ENCODE measurements at regions not wholly inside any gene's neighbourhood (a gene's known extent, or its start where the extent isn't known, plus 50 kb on each side); places are given as distances from the start of the nearest gene placed in this dataset.
"Not testable (repeated sequence)": the region's sequence is repeated elsewhere in the genome, so short reads cannot be mapped to it uniquely, and the experiment has no call there.

DNA sequence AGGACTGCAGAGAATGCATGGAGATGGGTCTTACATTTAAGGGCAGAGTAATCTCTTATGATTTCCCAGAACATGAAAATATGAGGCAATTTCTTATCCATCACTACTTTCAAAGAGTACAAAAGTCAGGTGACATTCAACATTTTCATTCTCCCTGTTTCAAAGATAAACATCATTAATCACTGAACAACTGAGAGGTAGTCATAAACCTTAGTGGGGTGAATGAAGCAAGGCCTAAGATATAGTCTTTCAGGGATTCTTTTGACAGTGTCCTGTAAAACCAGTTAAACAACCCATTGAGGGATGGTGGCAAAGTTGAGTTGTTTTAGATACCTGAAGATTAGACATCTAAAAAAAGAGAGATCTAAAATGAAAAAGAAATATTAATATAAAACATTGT, 271.6 kb upstream of the CBLB start:
- no peaks in the 10 kb centered on the region for H4K20me1 ChIP-seq
- H3K4me1 ChIP-seq, result no peaks in the 10 kb centered on the region
- no peaks in the 10 kb centered on the region for H3K27me3 ChIP-seq
- no peak overlapping the region for H3K4me3 ChIP-seq
- no peak overlapping the region for H3K9ac ChIP-seq
- no peaks in the 10 kb centered on the region for H3K36me3 ChIP-seq
- H3K27ac ChIP-seq, result no peak overlapping the region
- H3K9me3 ChIP-seq, result peaks cover 8% of the 10 kb centered on the region
- H3K4me2 ChIP-seq, result no peak overlapping the region
- TF ChIP-seq Cebpa-rat (IDR thresholded peaks at IDR 0.05), result no peak

DNA sequence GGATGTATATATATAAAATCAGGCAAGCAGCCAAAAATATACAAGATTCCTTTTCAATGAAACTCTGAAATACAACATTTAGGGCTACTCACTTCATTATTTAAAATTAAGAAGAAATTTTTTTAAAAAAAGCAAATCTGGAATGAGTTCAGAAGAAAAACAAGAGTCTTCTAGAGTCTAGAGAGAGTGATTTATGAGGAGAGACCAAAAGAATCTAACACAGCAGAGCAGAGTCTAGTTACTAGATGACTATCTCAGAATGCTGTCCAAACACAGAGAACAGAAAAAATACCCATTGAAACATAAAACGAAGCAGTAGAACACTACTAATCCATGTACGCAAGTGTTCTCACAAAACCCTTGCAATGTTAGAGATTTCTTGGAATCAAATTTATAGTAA, 275.2 kb upstream of the CBLB start:
- Histone ChIP-seq H3K9me3 (peaks cover 12% of the 10 kb centered on the region), H3K4me3 (no peak overlapping the region)

DNA sequence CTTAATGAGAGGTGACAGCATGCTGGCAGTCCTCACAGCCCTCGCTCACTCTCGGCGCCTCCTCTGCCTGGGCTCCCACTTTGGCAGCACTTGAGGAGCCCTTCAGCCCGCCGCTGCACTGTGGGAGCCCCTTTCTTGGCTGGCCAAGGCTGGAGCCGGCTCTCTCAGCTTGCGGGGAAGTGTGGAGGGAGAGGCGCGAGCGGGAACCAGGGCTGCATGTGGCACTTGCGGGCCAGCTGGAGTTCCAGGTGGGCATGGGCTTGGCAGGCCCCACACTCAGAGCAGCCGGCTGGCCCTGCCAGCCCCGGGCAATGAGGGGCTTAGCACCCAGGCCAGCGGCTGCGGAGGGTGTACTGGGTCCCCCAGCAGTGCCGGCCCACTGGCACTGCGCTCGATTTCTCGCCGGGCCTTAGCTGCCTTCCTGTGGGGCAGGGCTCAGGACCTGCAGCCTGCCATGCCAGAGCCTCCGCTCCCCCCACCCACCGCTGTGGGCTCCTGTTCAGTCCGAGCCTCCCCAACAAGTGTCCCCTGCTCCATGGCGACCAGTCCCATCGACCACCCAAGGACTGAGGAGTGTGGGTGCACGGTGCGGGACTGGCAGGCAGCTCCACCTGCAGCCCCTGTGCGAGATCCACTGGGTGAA, 279.7 kb upstream of the CBLB start:
- not testable (repeated sequence) for H3K9ac ChIP-seq, H3K4me2 ChIP-seq, H3K4me3 ChIP-seq, H4K20me1 ChIP-seq, H3K36me3 ChIP-seq, H3K27ac ChIP-seq, H3K4me1 ChIP-seq, H3K27me3 ChIP-seq
- peaks cover 19% of the 10 kb centered on the region for H3K9me3 ChIP-seq

More for the DNA sequence above, 275.2 kb upstream of the CBLB start:
- Histone ChIP-seq H3K27ac (no peak overlapping the region), H3K4me1 (no peaks in the 10 kb centered on the region), H3K4me2 (no peak overlapping the region), H3K27me3 (no peaks in the 10 kb centered on the region), H4K20me1 (no peaks in the 10 kb centered on the region), H3K36me3 (no peaks in the 10 kb centered on the region), H3K9ac (no peak overlapping the region)
- TF ChIP-seq Cebpa-rat (IDR thresholded peaks at IDR 0.05), result no peak

DNA sequence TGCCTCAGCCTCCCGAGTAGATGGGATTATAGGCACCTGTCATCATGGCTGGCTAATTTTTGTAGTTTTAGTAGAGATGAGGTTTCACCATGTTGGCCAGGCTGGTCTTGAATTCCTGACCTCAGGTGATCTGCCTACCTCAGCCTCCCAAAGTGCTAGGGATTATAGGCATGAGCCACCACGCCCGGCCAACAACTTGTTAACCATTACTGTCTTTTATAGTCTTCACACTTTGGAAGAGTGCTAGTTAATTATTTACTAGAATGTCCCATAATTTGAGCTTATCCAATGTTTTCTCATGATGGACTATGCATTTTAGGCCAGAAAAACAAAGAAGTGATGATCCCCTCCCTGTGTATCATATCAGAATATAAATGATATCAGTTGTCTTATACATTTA, 288.6 kb upstream of the CBLB start:
- Histone ChIP-seq H3K4me1 (no peaks in the 10 kb centered on the region), H4K20me1 (no peaks in the 10 kb centered on the region), H3K36me3 (no peaks in the 10 kb centered on the region), H3K27ac (no peak overlapping the region), H3K4me2 (no peak overlapping the region), H3K9me3 (no peaks in the 10 kb centered on the region), H3K9ac (no peak overlapping the region), H3K27me3 (no peaks in the 10 kb centered on the region), H3K4me3 (no peak overlapping the region)
- no peak for TF ChIP-seq Cebpa-rat (IDR thresholded peaks at IDR 0.05)

DNA sequence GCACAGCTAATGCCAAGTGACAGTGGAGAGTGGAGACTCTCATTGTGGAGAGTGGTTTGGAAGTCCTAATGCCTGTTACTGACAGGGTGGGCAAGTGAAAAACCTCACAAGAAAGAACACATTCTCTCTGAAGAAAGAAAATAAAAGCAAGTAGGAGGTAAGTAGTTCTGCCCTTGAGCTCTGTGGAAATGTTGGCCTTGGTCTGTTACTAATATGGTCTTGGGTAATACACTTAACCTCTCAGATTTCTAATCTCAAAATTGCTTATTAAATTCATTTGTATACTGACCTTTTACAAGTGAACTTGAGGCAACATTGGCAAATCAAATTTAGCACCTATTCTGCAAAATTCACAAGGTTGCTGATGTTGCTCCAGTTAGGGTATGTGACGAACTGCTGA, 291.6 kb upstream of the CBLB start:
- Histone ChIP-seq H3K9me3 (no peaks in the 10 kb centered on the region), H3K36me3 (no peaks in the 10 kb centered on the region), H3K4me2 (no peak overlapping the region), H3K9ac (no peak overlapping the region), H4K20me1 (no peaks in the 10 kb centered on the region), H3K27ac (no peak overlapping the region), H3K27me3 (no peaks in the 10 kb centered on the region), H3K4me1 (no peaks in the 10 kb centered on the region), H3K4me3 (no peak overlapping the region)
- TF ChIP-seq Cebpa-rat (IDR thresholded peaks at IDR 0.05), result no peak

DNA sequence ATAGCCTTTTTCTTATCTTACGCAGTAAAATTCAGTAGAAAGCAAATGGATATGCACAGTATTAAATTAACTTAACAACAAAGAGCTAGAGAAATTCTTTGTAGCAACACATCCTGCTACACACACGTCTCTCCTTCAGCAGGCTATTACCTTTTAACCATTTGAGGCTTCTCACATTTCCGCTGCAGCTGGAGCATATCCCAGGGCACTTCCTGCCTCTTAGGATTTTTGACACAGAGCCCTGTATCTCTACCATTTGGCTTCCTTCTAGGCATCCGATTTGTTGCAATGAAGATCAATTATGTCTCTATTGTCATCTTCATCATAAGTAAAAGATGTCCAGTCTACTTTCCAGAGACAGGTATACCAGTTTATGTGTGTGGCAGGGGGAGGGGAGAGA, 292.4 kb upstream of the CBLB start:
- no peak overlapping the region for H3K4me3 ChIP-seq
- no peaks in the 10 kb centered on the region for H3K4me1 ChIP-seq
- H4K20me1 ChIP-seq, result no peaks in the 10 kb centered on the region
- H3K27me3 ChIP-seq, result no peaks in the 10 kb centered on the region
- no peak for TF ChIP-seq Cebpa-rat (IDR thresholded peaks at IDR 0.05)
- H3K9me3 ChIP-seq, result no peaks in the 10 kb centered on the region
- no peak overlapping the region for H3K4me2 ChIP-seq
- no peak overlapping the region for H3K9ac ChIP-seq
- no peaks in the 10 kb centered on the region for H3K36me3 ChIP-seq
- no peak overlapping the region for H3K27ac ChIP-seq

DNA sequence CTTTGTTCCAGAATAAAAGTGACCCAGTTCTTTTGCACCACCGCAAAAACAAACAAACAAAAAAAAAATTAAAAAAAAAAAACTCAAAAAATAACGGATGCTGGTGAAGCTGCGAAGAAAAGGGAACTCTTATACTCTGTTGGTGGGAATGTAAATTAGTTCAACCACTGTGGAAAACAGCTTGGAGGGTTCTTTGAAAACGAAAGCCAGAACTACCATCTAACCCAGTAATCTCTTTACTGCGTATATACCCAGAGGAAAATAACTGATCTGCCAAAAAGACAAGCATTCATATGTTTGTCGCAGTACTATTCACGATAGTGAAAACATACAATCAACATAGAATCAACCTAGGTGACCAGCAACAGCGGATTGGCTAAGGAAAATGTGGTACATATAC, 298.9 kb upstream of the CBLB start:
- Histone ChIP-seq H3K9me3 (no peaks in the 10 kb centered on the region), H3K4me3 (no peak overlapping the region), H3K4me2 (no peak overlapping the region), H3K36me3 (no peaks in the 10 kb centered on the region), H3K27ac (no peak overlapping the region), H3K9ac (no peak overlapping the region), H4K20me1 (no peaks in the 10 kb centered on the region), H3K4me1 (0 out of 2 replicates have a peak, but pooled peaks cover 4% of the 10 kb centered on the region), H3K27me3 (no peaks in the 10 kb centered on the region)
- TF ChIP-seq Cebpa-rat (IDR thresholded peaks at IDR 0.05), result no peak

DNA sequence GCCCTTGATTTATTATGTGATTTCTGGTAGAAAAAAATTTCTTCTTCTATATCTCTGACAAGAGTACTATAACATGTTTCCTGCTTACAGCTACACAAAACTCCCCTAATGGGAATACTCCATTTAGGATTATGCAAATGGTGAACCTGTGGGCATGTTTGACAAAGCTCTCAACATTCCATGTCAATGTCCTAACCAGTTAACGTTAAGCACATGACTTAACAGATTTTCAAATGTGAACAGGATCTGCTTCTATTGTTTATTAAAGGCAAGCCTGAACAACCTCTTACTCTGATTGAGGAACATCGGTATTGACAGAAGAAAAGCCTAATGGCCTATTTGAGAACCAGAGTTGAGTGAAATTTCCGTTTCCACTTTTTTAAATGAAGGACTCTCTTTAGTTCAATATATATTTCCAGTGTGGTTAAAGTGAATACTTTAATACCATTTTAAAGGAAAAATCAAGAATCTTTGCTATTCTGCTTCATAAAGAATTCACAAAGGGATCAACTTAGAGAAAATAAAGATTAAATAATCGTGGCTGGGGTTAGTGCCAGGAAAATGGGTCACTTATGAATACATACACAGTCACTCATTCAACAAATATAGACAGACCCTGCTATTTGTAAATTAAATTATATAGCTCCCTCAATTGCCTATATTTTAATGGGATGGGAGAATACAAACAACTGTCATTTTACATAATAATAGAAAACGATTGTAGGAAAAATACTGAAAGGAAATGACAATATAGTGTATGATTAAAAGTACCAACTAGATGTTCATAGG, 300.3 kb upstream of the CBLB start:
- H3K9me3 ChIP-seq, result no peaks in the 10 kb centered on the region
- no peak overlapping the region for H3K4me3 ChIP-seq
- H3K4me2 ChIP-seq, result no peak overlapping the region
- no peaks in the 10 kb centered on the region for H4K20me1 ChIP-seq
- H3K36me3 ChIP-seq, result no peaks in the 10 kb centered on the region
- H3K27me3 ChIP-seq, result no peaks in the 10 kb centered on the region
- no peak overlapping the region for H3K9ac ChIP-seq
- TF ChIP-seq Cebpa-rat (IDR thresholded peaks at IDR 0.05), result no peak
- H3K27ac ChIP-seq, result no peak overlapping the region
- 0 out of 2 replicates have a peak, but pooled peaks cover 8% of the 10 kb centered on the region for H3K4me1 ChIP-seq

DNA sequence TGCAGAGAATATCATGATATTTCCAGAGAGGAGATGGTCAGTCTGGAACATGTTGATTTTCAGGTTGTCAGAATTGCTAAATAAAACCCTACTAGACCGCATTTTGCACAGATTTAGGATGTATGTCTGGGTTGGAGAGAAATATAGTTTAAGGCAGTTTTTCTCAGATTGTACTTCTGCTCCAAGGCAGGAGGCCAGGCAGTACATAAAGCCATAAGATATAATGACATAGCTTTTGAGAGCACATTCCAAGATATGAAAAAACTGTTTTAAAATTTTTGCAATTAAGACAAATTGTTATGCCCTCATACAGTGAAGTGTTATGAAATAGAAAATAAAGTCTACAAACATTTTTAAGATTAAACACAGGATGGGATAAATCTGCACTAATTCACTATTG, 301.8 kb upstream of the CBLB start:
- H3K27me3 ChIP-seq, result no peaks in the 10 kb centered on the region
- H3K27ac ChIP-seq, result no peak overlapping the region
- H4K20me1 ChIP-seq, result no peaks in the 10 kb centered on the region
- H3K4me1 ChIP-seq, result peaks cover 8% of the 10 kb centered on the region; the same call in 1 of the 2 replicates
- no peaks in the 10 kb centered on the region for H3K36me3 ChIP-seq
- no peak for TF ChIP-seq Cebpa-rat (IDR thresholded peaks at IDR 0.05)
- no peak overlapping the region for H3K4me2 ChIP-seq
- no peaks in the 10 kb centered on the region for H3K9me3 ChIP-seq
- no peak overlapping the region for H3K9ac ChIP-seq
- no peak overlapping the region for H3K4me3 ChIP-seq

DNA sequence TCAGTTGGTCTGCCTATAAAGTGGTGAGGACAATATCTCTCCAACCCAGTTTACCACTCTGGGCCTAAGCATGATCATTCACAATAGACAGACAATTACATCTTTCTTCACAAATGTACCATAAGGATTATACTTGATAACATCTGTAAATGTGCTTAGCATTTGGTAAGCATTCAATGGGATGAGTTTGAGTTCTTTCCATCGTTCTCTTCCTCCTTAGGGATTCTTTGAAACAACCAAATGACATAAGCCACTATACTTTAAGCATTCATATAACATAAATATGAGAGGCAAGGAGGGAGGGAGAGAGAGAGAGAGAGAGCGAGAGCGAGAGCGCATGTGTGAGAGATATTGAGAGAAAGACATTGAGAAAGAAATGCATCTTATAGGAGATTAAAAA, 303.3 kb upstream of the CBLB start:
- no peak for TF ChIP-seq Cebpa-rat (IDR thresholded peaks at IDR 0.05)
- H3K4me3 ChIP-seq, result no peak overlapping the region
- no peaks in the 10 kb centered on the region for H3K27me3 ChIP-seq
- no peak overlapping the region for H3K4me2 ChIP-seq
- no peaks in the 10 kb centered on the region for H4K20me1 ChIP-seq
- H3K36me3 ChIP-seq, result no peaks in the 10 kb centered on the region
- peaks cover 23% of the 10 kb centered on the region for H3K4me1 ChIP-seq
- no peaks in the 10 kb centered on the region for H3K9me3 ChIP-seq
- H3K27ac ChIP-seq, result no peak overlapping the region
- no peak overlapping the region for H3K9ac ChIP-seq

All from BLaER1 (cell line).